ENCODE measurements at regions not wholly inside any gene's neighbourhood (a gene's known extent, or its start where the extent isn't known, plus 50 kb on each side); places are given as distances from the start of the nearest gene placed in this dataset.
"Not testable (repeated sequence)": the region's sequence is repeated elsewhere in the genome, so short reads cannot be mapped to it uniquely, and the experiment has no call there.

- no peak for DNase-seq (ENCODE audit: low read depth)
Observed at GRCh38 chr5:110304176-110304575, 422.3 kb downstream of the TMEM232 start.

GRCh38 chr5:110306650-110307049, 419.8 kb downstream of the TMEM232 start:
- no peak for DNase-seq (ENCODE audit: low read depth)

- DNase-seq (ENCODE audit: low read depth), result no peak
Observed at GRCh38 chr5:110309222-110309621, 417.2 kb downstream of the TMEM232 start.

GRCh38 chr5:110316566-110316965, 409.9 kb downstream of the TMEM232 start:
- not testable (repeated sequence) for DNase-seq (ENCODE audit: low read depth)

- no peak for DNase-seq (ENCODE audit: low read depth)
Observed at GRCh38 chr5:110321117-110321516, 405.4 kb downstream of the TMEM232 start.

GRCh38 chr5:110323357-110323756, 403.1 kb downstream of the TMEM232 start:
- no peak for DNase-seq (ENCODE audit: low read depth)

- no peak for DNase-seq (ENCODE audit: low read depth)
Observed at GRCh38 chr5:110323832-110324231, 402.6 kb downstream of the TMEM232 start.

GRCh38 chr5:110324876-110325275, 401.6 kb downstream of the TMEM232 start:
- no peak for DNase-seq (ENCODE audit: low read depth)

GRCh38 chr5:110329955-110330525, 396.4 kb downstream of the TMEM232 start:
- no peak for DNase-seq (ENCODE audit: low read depth)

GRCh38 chr5:110333384-110333783, 393.1 kb downstream of the TMEM232 start:
- no peak for DNase-seq (ENCODE audit: low read depth)

GRCh38 chr5:110335361-110336066, 391.0 kb downstream of the TMEM232 start:
- no peak for DNase-seq (ENCODE audit: low read depth)

GRCh38 chr5:110338341-110339083, 388.0 kb downstream of the TMEM232 start:
- no peak for DNase-seq (ENCODE audit: low read depth)

- DNase-seq (ENCODE audit: low read depth), result no peak
Observed at GRCh38 chr5:110339399-110339798, 387.1 kb downstream of the TMEM232 start.

- no peak for DNase-seq (ENCODE audit: low read depth)
Observed at GRCh38 chr5:110341836-110342235, 384.6 kb downstream of the TMEM232 start.

- no peak for DNase-seq (ENCODE audit: low read depth)
Observed at GRCh38 chr5:110342683-110343082, 383.8 kb downstream of the TMEM232 start.

GRCh38 chr5:110343616-110344015, 382.9 kb downstream of the TMEM232 start:
- DNase-seq (ENCODE audit: low read depth), result no peak

GRCh38 chr5:110345623-110346022, 380.8 kb downstream of the TMEM232 start:
- no peak for DNase-seq (ENCODE audit: low read depth)

GRCh38 chr5:110346893-110347358, 379.5 kb downstream of the TMEM232 start:
- DNase-seq (ENCODE audit: low read depth), result no peak

GRCh38 chr5:110347781-110348180, 378.7 kb downstream of the TMEM232 start:
- no peak for DNase-seq (ENCODE audit: low read depth)

- DNase-seq (ENCODE audit: low read depth), result no peak
Observed at GRCh38 chr5:110351430-110351829, 375.0 kb downstream of the TMEM232 start.

GRCh38 chr5:110354311-110354710, 372.2 kb downstream of the TMEM232 start:
- DNase-seq (ENCODE audit: low read depth), result no peak

- no peak for DNase-seq (ENCODE audit: low read depth)
Observed at GRCh38 chr5:110354915-110355644, 371.4 kb downstream of the TMEM232 start.

Data from stimulated activated CD4-positive, alpha-beta T cell treated with anti-CD3 and anti-CD28 coated beads, Interleukin-2, amount 100 ng/mL, for 4 hours (primary cell).